ENCODE measurements at regions not wholly inside any gene's neighbourhood (a gene's known extent, or its start where the extent isn't known, plus 50 kb on each side); places are given as distances from the start of the nearest gene placed in this dataset.
A peak's percentile ranks its signal among the peaks of the same experiment; 100 is the strongest.
"Not testable (repeated sequence)": the region's sequence is repeated elsewhere in the genome, so short reads cannot be mapped to it uniquely, and the experiment has no call there.

DNA sequence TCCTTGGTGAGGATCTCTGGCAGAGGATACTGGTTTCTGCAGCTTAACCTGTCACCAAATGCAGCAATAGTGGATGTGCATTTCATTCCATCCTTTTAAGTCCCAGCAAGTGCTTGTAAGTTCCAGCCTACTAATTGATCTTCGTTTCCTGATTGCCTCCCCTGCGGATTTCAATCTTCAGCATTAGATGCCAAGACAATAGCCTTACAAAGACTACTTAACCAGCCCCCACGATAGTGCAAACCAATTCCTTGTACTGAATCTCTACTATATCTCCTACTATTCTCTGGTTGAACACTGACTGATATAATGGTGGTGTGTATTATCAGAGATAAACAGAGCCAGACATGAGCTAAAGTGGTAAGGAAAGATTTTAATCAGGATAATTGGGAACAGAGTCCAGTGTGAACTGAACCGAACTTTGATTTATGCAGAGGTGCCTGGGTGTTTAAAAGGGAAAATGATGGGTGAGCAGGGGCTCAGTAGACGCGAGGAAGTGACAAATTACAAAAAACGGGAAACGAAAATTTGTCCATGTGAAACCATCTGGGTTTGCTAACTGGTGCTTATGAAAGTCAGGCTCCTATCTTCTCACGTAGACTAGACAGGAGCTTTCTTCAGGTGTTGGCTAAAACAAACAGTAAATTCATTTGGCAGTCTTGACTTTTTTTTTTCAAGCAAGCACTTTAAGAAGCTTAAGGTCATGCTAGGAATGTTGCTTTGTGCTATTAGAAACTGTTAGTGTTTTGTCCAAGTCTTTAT is 106.9 kb upstream of the ST8SIA4 start:
- H3K4me1 ChIP-seq (ENCODE audit: control insufficient read depth, low read length), result peaks cover 8% of the 10 kb centered on the region
- H3K79me2 ChIP-seq (ENCODE audit: control insufficient read depth, low read length), result no peaks in the 10 kb centered on the region
- H4K20me1 ChIP-seq (ENCODE audit: control insufficient read depth, insufficient read depth, low read depth, low read length), result no peaks in the 10 kb centered on the region
- no peaks in the 10 kb centered on the region for H3K27me3 ChIP-seq (ENCODE audit: control insufficient read depth, low read length)
- no peaks in the 10 kb centered on the region for H3K36me3 ChIP-seq (ENCODE audit: control insufficient read depth, low read length)
- no peak overlapping the region for H3K4me3 ChIP-seq (ENCODE audit: low read length)
- H3K27ac ChIP-seq (ENCODE audit: low read depth, low read length), result no peak overlapping the region
- no peaks in the 10 kb centered on the region for H3F3A ChIP-seq (ENCODE audit: control insufficient read depth, insufficient read depth)
- no peaks in the 10 kb centered on the region for H3K9me3 ChIP-seq (ENCODE audit: control insufficient read depth, insufficient read depth, low read length)
- H3K4me2 ChIP-seq (ENCODE audit: low read length), result peak overlapping the region; percentile 21
- no peak for TF ChIP-seq CTCF (IDR thresholded peaks at IDR 0.05; ENCODE audit: low read depth, low read length, poor library complexity, severe bottlenecking)
- no peak for TF ChIP-seq EZH2phosphoT487 (IDR thresholded peaks at IDR 0.05; ENCODE audit: borderline replicate concordance, low read length)
- no peaks in the 10 kb centered on the region for H3K9me2 ChIP-seq (replicated peaks; ENCODE audit: control insufficient read depth, low read length)

GRCh38 chr5:100992354-100992753 is 89.3 kb upstream of the ST8SIA4 start:
- H3K9me3 ChIP-seq (ENCODE audit: control insufficient read depth, insufficient read depth, low read length), result no peaks in the 10 kb centered on the region
- no peak overlapping the region for H3K27ac ChIP-seq (ENCODE audit: low read depth, low read length)
- H3K4me1 ChIP-seq (ENCODE audit: control insufficient read depth, low read length), result no peaks in the 10 kb centered on the region
- TF ChIP-seq CTCF (IDR thresholded peaks at IDR 0.05; ENCODE audit: low read depth, low read length, poor library complexity, severe bottlenecking) (no peak), EZH2phosphoT487 (IDR thresholded peaks at IDR 0.05; ENCODE audit: borderline replicate concordance, low read length) (no peak)
- H3K4me3 ChIP-seq (ENCODE audit: low read length), result no peak overlapping the region
- H3K79me2 ChIP-seq (ENCODE audit: control insufficient read depth, low read length), result no peaks in the 10 kb centered on the region
- H3F3A ChIP-seq (ENCODE audit: control insufficient read depth, insufficient read depth), result no peaks in the 10 kb centered on the region
- no peaks in the 10 kb centered on the region for H3K9me2 ChIP-seq (replicated peaks; ENCODE audit: control insufficient read depth, low read length)
- H3K4me2 ChIP-seq (ENCODE audit: low read length), result no peak overlapping the region
- no peaks in the 10 kb centered on the region for H3K36me3 ChIP-seq (ENCODE audit: control insufficient read depth, low read length)
- no peaks in the 10 kb centered on the region for H3K27me3 ChIP-seq (ENCODE audit: control insufficient read depth, low read length)
- H4K20me1 ChIP-seq (ENCODE audit: control insufficient read depth, insufficient read depth, low read depth, low read length), result no peaks in the 10 kb centered on the region

DNA sequence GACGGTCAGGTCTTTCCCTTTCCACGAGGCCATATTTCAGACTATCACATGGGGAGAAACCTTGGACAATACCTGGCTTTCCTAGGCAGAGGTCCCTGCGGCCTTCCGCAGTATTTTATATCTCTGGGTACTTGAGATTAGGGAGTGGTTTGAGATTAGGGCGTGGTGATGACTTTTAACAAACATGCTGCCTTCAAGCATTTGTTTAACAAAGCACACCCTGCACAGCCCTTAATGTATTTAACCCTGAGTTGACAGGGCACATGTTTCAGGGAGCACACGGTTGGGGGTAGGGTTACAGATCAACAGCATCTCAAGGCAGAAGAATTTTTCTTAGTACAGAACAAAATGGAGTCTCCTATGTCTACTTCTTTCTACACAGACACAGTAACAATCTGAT is 80.5 kb upstream of the ST8SIA4 start:
- not testable (repeated sequence) for H3K4me3 ChIP-seq (ENCODE audit: low read length); H3K4me2 ChIP-seq (ENCODE audit: low read length); H3K79me2 ChIP-seq (ENCODE audit: control insufficient read depth, low read length); H3F3A ChIP-seq (ENCODE audit: control insufficient read depth, insufficient read depth); H3K9me2 ChIP-seq (replicated peaks; ENCODE audit: control insufficient read depth, low read length); H3K27ac ChIP-seq (ENCODE audit: low read depth, low read length); H3K36me3 ChIP-seq (ENCODE audit: control insufficient read depth, low read length); H3K27me3 ChIP-seq (ENCODE audit: control insufficient read depth, low read length); H3K9me3 ChIP-seq (ENCODE audit: control insufficient read depth, insufficient read depth, low read length); H4K20me1 ChIP-seq (ENCODE audit: control insufficient read depth, insufficient read depth, low read depth, low read length); H3K4me1 ChIP-seq (ENCODE audit: control insufficient read depth, low read length)

GRCh38 chr5:100974082-100974481 is 71.0 kb upstream of the ST8SIA4 start:
- Histone ChIP-seq H4K20me1 (ENCODE audit: control insufficient read depth, insufficient read depth, low read depth, low read length) (no peaks in the 10 kb centered on the region), H3K9me2 (replicated peaks; ENCODE audit: control insufficient read depth, low read length) (no peaks in the 10 kb centered on the region), H3K4me2 (ENCODE audit: low read length) (no peak overlapping the region), H3K27me3 (ENCODE audit: control insufficient read depth, low read length) (no peaks in the 10 kb centered on the region), H3K4me1 (ENCODE audit: control insufficient read depth, low read length) (no peaks in the 10 kb centered on the region; the same call in 1 of the 2 replicates), H3K36me3 (ENCODE audit: control insufficient read depth, low read length) (no peaks in the 10 kb centered on the region), H3F3A (ENCODE audit: control insufficient read depth, insufficient read depth) (no peaks in the 10 kb centered on the region), H3K27ac (ENCODE audit: low read depth, low read length) (no peak overlapping the region), H3K4me3 (ENCODE audit: low read length) (no peak overlapping the region), H3K79me2 (ENCODE audit: control insufficient read depth, low read length) (no peaks in the 10 kb centered on the region), H3K9me3 (ENCODE audit: control insufficient read depth, insufficient read depth, low read length) (no peaks in the 10 kb centered on the region)
- no peak for TF ChIP-seq EZH2phosphoT487 (IDR thresholded peaks at IDR 0.05; ENCODE audit: borderline replicate concordance, low read length)

Measured in DOHH2 (cell line).